ENCODE measurements at regions not wholly inside any gene's neighbourhood (a gene's known extent, or its start where the extent isn't known, plus 50 kb on each side); places are given as distances from the start of the nearest gene placed in this dataset.

GRCh38 chr2:128988967-128989366 is 670.3 kb upstream of the HS6ST1 start:
- no peak for DNase-seq (ENCODE audit: low read depth in 2 of 2, low spot score in 1 of 2)

- DNase-seq (ENCODE audit: low read depth in 2 of 2, low spot score in 1 of 2) = no peak
Measured at GRCh38 chr2:128995086-128995485, 676.4 kb upstream of the HS6ST1 start.

- DNase-seq (ENCODE audit: low read depth in 2 of 2, low spot score in 1 of 2) = no peak
Measured at GRCh38 chr2:128996078-128996477, 677.4 kb upstream of the HS6ST1 start.

- no peak for DNase-seq (ENCODE audit: low read depth in 2 of 2, low spot score in 1 of 2)
Measured at GRCh38 chr2:128997166-128997866, 678.6 kb upstream of the HS6ST1 start.

- DNase-seq (ENCODE audit: low read depth in 2 of 2, low spot score in 1 of 2) = no peak
Measured at GRCh38 chr2:129001926-129002325, 683.3 kb upstream of the HS6ST1 start.

GRCh38 chr2:129002751-129003150 is 684.1 kb upstream of the HS6ST1 start:
- no peak for DNase-seq (ENCODE audit: low read depth in 2 of 2, low spot score in 1 of 2)

- DNase-seq (ENCODE audit: low read depth in 2 of 2, low spot score in 1 of 2) = no peak
Measured at GRCh38 chr2:129004485-129004884, 685.8 kb upstream of the HS6ST1 start.

GRCh38 chr2:129004940-129005490 is 686.3 kb upstream of the HS6ST1 start:
- no peak for DNase-seq (ENCODE audit: low read depth in 2 of 2, low spot score in 1 of 2)

GRCh38 chr2:129006135-129006886 is 687.6 kb upstream of the HS6ST1 start:
- DNase-seq (ENCODE audit: low read depth in 2 of 2, low spot score in 1 of 2) = no peak

GRCh38 chr2:129006901-129007300 is 688.2 kb upstream of the HS6ST1 start:
- no peak for DNase-seq (ENCODE audit: low read depth in 2 of 2, low spot score in 1 of 2)

GRCh38 chr2:129008055-129008880 is 689.6 kb upstream of the HS6ST1 start:
- no peak for DNase-seq (ENCODE audit: low read depth in 2 of 2, low spot score in 1 of 2)

GRCh38 chr2:129008881-129009554 is 690.4 kb upstream of the HS6ST1 start:
- DNase-seq (ENCODE audit: low read depth in 2 of 2, low spot score in 1 of 2) = no peak

- DNase-seq (ENCODE audit: low read depth in 2 of 2, low spot score in 1 of 2) = no peak
Measured at GRCh38 chr2:129009555-129010146, 691.0 kb upstream of the HS6ST1 start.

GRCh38 chr2:129010262-129010661 is 691.6 kb upstream of the HS6ST1 start:
- no peak for DNase-seq (ENCODE audit: low read depth in 2 of 2, low spot score in 1 of 2)

GRCh38 chr2:129011466-129012061 is 692.9 kb upstream of the HS6ST1 start:
- no peak for DNase-seq (ENCODE audit: low read depth in 2 of 2, low spot score in 1 of 2)

GRCh38 chr2:129014432-129014831 is 695.8 kb upstream of the HS6ST1 start:
- DNase-seq (ENCODE audit: low read depth in 2 of 2, low spot score in 1 of 2) = no peak

- DNase-seq (ENCODE audit: low read depth in 2 of 2, low spot score in 1 of 2) = no peak
Measured at GRCh38 chr2:129015397-129016285, 697.0 kb upstream of the HS6ST1 start.

GRCh38 chr2:129016972-129017371 is 698.3 kb upstream of the HS6ST1 start:
- DNase-seq (ENCODE audit: low read depth in 2 of 2, low spot score in 1 of 2) = no peak

- no peak for DNase-seq (ENCODE audit: low read depth in 2 of 2, low spot score in 1 of 2)
Measured at GRCh38 chr2:129024796-129025195, 706.1 kb upstream of the HS6ST1 start.
